Liver (tissue), 8 donors: ENCODE measurements at regions not wholly inside any gene's neighbourhood (a gene's known extent, or its start where the extent isn't known, plus 50 kb on each side); places are given as distances from the start of the nearest gene placed in this dataset.

Source experiments
- DNase-seq: peaks from one replicate; pipeline ENCODE4 v3.0.0-alpha.2; 2017; ENCODE audit warnings: low spot score
- H3K27ac ChIP-seq, 2 donors: one replicate each; pipeline ENCODE4 v1.7.0; 2013; ENCODE audit warnings: inconsistent platforms in 2 of 2, low read length in 2 of 2, control low read depth in 1 of 2, low read depth in 1 of 2, mild to moderate bottlenecking in 1 of 2
- H3K27me3 ChIP-seq, 4 donors: one replicate each; pipeline versions ENCODE4 v1.6.1 to v1.7.0; 2013; ENCODE audit warnings: low read length in 3 of 4, inconsistent platforms in 1 of 4, mild to moderate bottlenecking in 1 of 4, moderate library complexity in 1 of 4; ENCODE audit not compliant: control insufficient read depth in 4 of 4, insufficient read depth in 4 of 4
- H3K36me3 ChIP-seq, 4 donors: one replicate each; pipeline versions ENCODE4 v1.6.1 to v1.7.0; 2013; ENCODE audit warnings: low read length in 3 of 4, mild to moderate bottlenecking in 3 of 4, low read depth in 1 of 4, moderate library complexity in 1 of 4; ENCODE audit not compliant: control insufficient read depth in 4 of 4, insufficient read depth in 3 of 4
- H3K4me1 ChIP-seq, 4 donors: one replicate each; pipeline versions ENCODE4 v1.6.1 to v1.7.0; 2013; ENCODE audit warnings: low read length in 3 of 4, mild to moderate bottlenecking in 3 of 4, moderate library complexity in 1 of 4; ENCODE audit not compliant: control insufficient read depth in 4 of 4, insufficient read depth in 4 of 4
- H3K4me3 ChIP-seq, 3 donors: one replicate each; pipeline versions ENCODE4 v1.6.1 to v1.7.0; 2013; ENCODE audit warnings: low read length in 3 of 3, control low read depth in 1 of 3, low read depth in 1 of 3, mild to moderate bottlenecking in 1 of 3
- H3K9ac ChIP-seq, 2 donors: one replicate each; pipeline ENCODE4 v1.7.0; 2013; ENCODE audit warnings: low read length in 2 of 2, mild to moderate bottlenecking in 2 of 2, moderate library complexity in 2 of 2, control low read depth in 1 of 2, low read depth in 1 of 2
- H3K9me3 ChIP-seq, 4 donors: one replicate each; pipeline versions ENCODE4 v1.6.1 to v1.7.0; 2013; ENCODE audit warnings: low read length in 3 of 4; ENCODE audit not compliant: control insufficient read depth in 4 of 4
- CTCF ChIP-seq: fragments of 150-350 bp; IDR thresholded peaks from 2 replicates; pipeline ENCODE4 v1.5.1; 2017; ENCODE audit warnings: improper control_type of control experiment, low read depth, low read length; ENCODE audit not compliant: missing input control
- EGR1 ChIP-seq, 2 donors: IDR thresholded peaks; 2 replicates each; pipeline ENCODE4 v1.6.1; 2016 to 2018; ENCODE audit warnings: antibody characterized with exemption in 2 of 2, low read depth in 2 of 2
- FOXA1 ChIP-seq: IDR thresholded peaks from 2 replicates; pipeline ENCODE4 v1.6.1; 2016; ENCODE audit warnings: antibody characterized with exemption
- FOXA2 ChIP-seq: IDR thresholded peaks from 2 replicates; pipeline ENCODE4 v1.6.1; 2016; ENCODE audit warnings: antibody characterized with exemption
- GABPA ChIP-seq, 2 donors: IDR thresholded peaks in 1 of 2; conservative IDR thresholded peaks in 1 of 2; 2 replicates each; pipeline ENCODE4 v1.6.1; 2016; ENCODE audit warnings: antibody characterized with exemption in 2 of 2, mild to moderate bottlenecking in 1 of 2, moderate library complexity in 1 of 2
- HNF4A ChIP-seq, 2 donors: conservative IDR thresholded peaks; 2 replicates each; pipeline ENCODE4 v1.6.1; 2016; ENCODE audit warnings: antibody characterized with exemption in 2 of 2, mild to moderate bottlenecking in 2 of 2
- HNF4G ChIP-seq: IDR thresholded peaks from 2 replicates; pipeline ENCODE4 v1.6.1; 2016; ENCODE audit warnings: antibody characterized with exemption
- JUND ChIP-seq, 2 donors: IDR thresholded peaks; 2 replicates each; pipeline ENCODE4 v1.6.1; 2016; ENCODE audit warnings: antibody characterized with exemption in 2 of 2
- NR2F2 ChIP-seq: IDR thresholded peaks from 2 replicates; pipeline ENCODE4 v1.6.1; 2016; ENCODE audit warnings: antibody characterized with exemption
- REST ChIP-seq: IDR thresholded peaks from 2 replicates; pipeline ENCODE4 v1.6.1; 2016; ENCODE audit warnings: antibody characterized with exemption, mild to moderate bottlenecking
- RXRA ChIP-seq, 2 donors: IDR thresholded peaks; 2 replicates each; pipeline ENCODE4 v1.6.1; 2017 to 2018; ENCODE audit warnings: antibody characterized with exemption in 2 of 2, mild to moderate bottlenecking in 1 of 2
- SP1 ChIP-seq: IDR thresholded peaks from 2 replicates; pipeline ENCODE4 v1.6.1; 2018; ENCODE audit warnings: antibody characterized with exemption, mild to moderate bottlenecking
- TAF1 ChIP-seq: conservative IDR thresholded peaks from 2 replicates; pipeline ENCODE4 v1.6.1; 2016; ENCODE audit warnings: antibody characterized with exemption, mild to moderate bottlenecking
- YY1 ChIP-seq: IDR thresholded peaks from 2 replicates; pipeline ENCODE4 v1.6.1; 2016; ENCODE audit warnings: antibody characterized with exemption, mild to moderate bottlenecking
- WGBS: extraction: QIAGEN DNeasy Blood & Tissue Kit; methylation state at CpG from one replicate; pipeline ENCODE4 v1.1.7; 2013; 5-methylcytosine and 5-hydroxymethylcytosine counted together
- TF ChIP-seq, protein P1 (sequence below): IDR thresholded peaks from 2 replicates; pipeline ENCODE4 v1.6.1; 2016; ENCODE audit warnings: antibody characterized with exemption
- donor health status: healthy.
- donor health status: healthy.
- donor health status: healthy.
- donor health status: healthy.
- donor health status: healthy.

DNA sequence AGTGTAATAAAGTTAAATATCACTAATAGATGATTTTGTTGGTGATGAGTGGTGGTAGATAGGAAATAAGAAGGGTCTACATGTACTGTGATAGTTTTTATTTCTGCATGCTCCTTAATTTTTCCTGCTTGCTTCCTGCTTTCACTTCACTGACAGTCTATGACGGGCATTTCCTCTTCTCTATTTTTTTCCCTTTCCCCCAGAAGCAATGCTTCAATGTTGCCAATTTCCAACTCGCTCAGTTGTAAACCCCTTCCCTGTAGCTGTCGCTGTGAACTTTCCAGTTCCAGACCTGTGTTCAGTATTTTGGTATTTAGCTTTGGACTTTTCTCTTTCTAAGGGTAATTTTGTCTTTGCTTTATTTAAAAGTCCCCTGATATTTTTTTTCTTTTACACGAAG, 123.5 kb upstream of the AGR3 start:
- no peak overlapping the region for H3K4me3 ChIP-seq
- 72% methylated on average over 4 of the region's 4 CpGs for WGBS
- H3K9me3 ChIP-seq = no peaks in the 10 kb centered on the region
- TF ChIP-seq RXRA (IDR thresholded peaks at IDR 0.05) (no peak), SP1 (no peak), YY1 (no peak), TAF1 (no peak), HNF4G (no peak), FOXA2 (no peak)
- no peaks in the 10 kb centered on the region for H3K4me1 ChIP-seq
- H3K27ac ChIP-seq = no peak overlapping the region
- H3K9ac ChIP-seq = no peak overlapping the region
- H3K27me3 ChIP-seq = no peaks in the 10 kb centered on the region
- H3K36me3 ChIP-seq = no peaks in the 10 kb centered on the region
- no peak for DNase-seq

- Histone ChIP-seq H3K36me3 (no peaks in the 10 kb centered on the region), H3K9me3 (no peaks in the 10 kb centered on the region), H3K27ac (no peak overlapping the region), H3K4me1 (no peaks in the 10 kb centered on the region), H3K9ac (no peak overlapping the region), H3K27me3 (no peaks in the 10 kb centered on the region), H3K4me3 (no peak overlapping the region)
- TF ChIP-seq YY1 (no peak), JUND (IDR thresholded peaks at IDR 0.05) (no peak), HNF4A (conservative IDR thresholded peaks at IDR 0.05) (no peak), EGR1 (IDR thresholded peaks at IDR 0.05; ENCODE audit: low read depth in 2 of 2) (no peak), FOXA1 (no peak), FOXA2 (no peak), GABPA (IDR thresholded peaks at IDR 0.05 in 1 of 2, conservative IDR thresholded peaks at IDR 0.05 in 1 of 2) (no peak), CTCF (no peak), NR2F2 (no peak), REST (no peak), SP1 (no peak)
- TF ChIP-seq, protein P1, sequence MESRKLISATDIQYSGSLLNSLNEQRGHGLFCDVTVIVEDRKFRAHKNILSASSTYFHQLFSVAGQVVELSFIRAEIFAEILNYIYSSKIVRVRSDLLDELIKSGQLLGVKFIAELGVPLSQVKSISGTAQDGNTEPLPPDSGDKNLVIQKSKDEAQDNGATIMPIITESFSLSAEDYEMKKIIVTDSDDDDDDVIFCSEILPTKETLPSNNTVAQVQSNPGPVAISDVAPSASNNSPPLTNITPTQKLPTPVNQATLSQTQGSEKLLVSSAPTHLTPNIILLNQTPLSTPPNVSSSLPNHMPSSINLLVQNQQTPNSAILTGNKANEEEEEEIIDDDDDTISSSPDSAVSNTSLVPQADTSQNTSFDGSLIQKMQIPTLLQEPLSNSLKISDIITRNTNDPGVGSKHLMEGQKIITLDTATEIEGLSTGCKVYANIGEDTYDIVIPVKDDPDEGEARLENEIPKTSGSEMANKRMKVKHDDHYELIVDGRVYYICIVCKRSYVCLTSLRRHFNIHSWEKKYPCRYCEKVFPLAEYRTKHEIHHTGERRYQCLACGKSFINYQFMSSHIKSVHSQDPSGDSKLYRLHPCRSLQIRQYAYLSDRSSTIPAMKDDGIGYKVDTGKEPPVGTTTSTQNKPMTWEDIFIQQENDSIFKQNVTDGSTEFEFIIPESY = no peak
- WGBS = 97% methylated on average over 2 of the region's 2 CpGs
- DNase-seq = no peak
These were observed 126.1 kb upstream of the AGR3 start for GRCh38 chr7:17007841-17008240.
